ENCODE measurements at regions not wholly inside any gene's neighbourhood (a gene's known extent, or its start where the extent isn't known, plus 50 kb on each side); places are given as distances from the start of the nearest gene placed in this dataset.
"Not testable (repeated sequence)": the region's sequence is repeated elsewhere in the genome, so short reads cannot be mapped to it uniquely, and the experiment has no call there.

- H3K27me3 ChIP-seq (replicated peaks in 1 of 4; ENCODE audit: control insufficient read depth in 3 of 4, extremely low read depth in 1 of 4, insufficient read depth in 3 of 4, low read length in 3 of 4): peaks cover 0 to 22% (median 6%) of the 10 kb centered on the region in 4 experiments; a peak in 5 of 7 replicates
- not testable (repeated sequence) for H3K79me1 ChIP-seq (ENCODE audit: low read depth, low read length); H3K36me3 ChIP-seq (ENCODE audit: control insufficient read depth in 2 of 4, insufficient read depth in 4 of 4, low read length in 3 of 4); H2BK20ac ChIP-seq (ENCODE audit: low read length); H2AK5ac ChIP-seq (ENCODE audit: low read depth, low read length); DNase-seq (ENCODE audit: low read depth in 1 of 2, low spot score in 2 of 2); H3K79me2 ChIP-seq (ENCODE audit: control insufficient read depth in 1 of 2, insufficient read depth in 2 of 2, low read length in 2 of 2); H4K91ac ChIP-seq (replicated peaks; ENCODE audit: insufficient read length, low read length); H2AFZ ChIP-seq (ENCODE audit: low read length); H2BK12ac ChIP-seq (ENCODE audit: low read depth, low read length); H4K8ac ChIP-seq (ENCODE audit: extremely low read depth, insufficient read depth, low read length); H2BK120ac ChIP-seq (replicated peaks; ENCODE audit: low read depth, low read length); H3K23me2 ChIP-seq (ENCODE audit: low read depth, low read length); H3K18ac ChIP-seq (ENCODE audit: extremely low read depth, low read length); H3K9ac ChIP-seq (replicated peaks in 1 of 4; ENCODE audit: extremely low read depth in 1 of 4, low read depth in 3 of 4, low read length in 3 of 4); H4K20me1 ChIP-seq (replicated peaks in 1 of 2; ENCODE audit: control insufficient read depth in 1 of 2, insufficient read depth in 2 of 2, low read length in 2 of 2); H4K5ac ChIP-seq (ENCODE audit: insufficient read length, low read depth, low read length); H3K4ac ChIP-seq (replicated peaks; ENCODE audit: insufficient read length, low read depth, low read length); H3K27ac ChIP-seq (ENCODE audit: low read depth, low read length); H3K56ac ChIP-seq (replicated peaks; ENCODE audit: insufficient read length, low read depth, low read length); H2BK5ac ChIP-seq (ENCODE audit: low read depth, low read length); H3K9me3 ChIP-seq (ENCODE audit: insufficient read depth in 2 of 2, low read depth in 1 of 2, low read length in 1 of 2); H2BK15ac ChIP-seq (ENCODE audit: low read length); H3K4me3 ChIP-seq (ENCODE audit: extremely low read depth in 1 of 4, insufficient read depth in 2 of 4, low read depth in 3 of 4, low read length in 4 of 4); H3K14ac ChIP-seq (ENCODE audit: insufficient read length); H3K23ac ChIP-seq (ENCODE audit: insufficient read length); H3K4me2 ChIP-seq (ENCODE audit: insufficient read depth in 1 of 2, low read depth in 2 of 2, low read length in 2 of 2); FAIRE-seq
- CTCF ChIA-PET (ENCODE audit: partially characterized antibody): interaction anchor here (0.6 to 2.0 kb wide), 4 partner anchors 64 to 106 kb away, joined by 3 to 10 read pairs (median 5); no protein-coding TSS in a partner anchor
- H3K4me1 ChIP-seq (replicated peaks in 1 of 4; ENCODE audit: control insufficient read depth in 3 of 4, insufficient read depth in 4 of 4, low read length in 3 of 4): peaks cover 12 to 29% (median 16%) of the 10 kb centered on the region in 4 experiments
- 91% methylated on average over 6 of the region's 6 CpGs; no CpG with 5 or more reads in 1 of the 2 experiments for WGBS, 2 experiments (ENCODE audit: extremely low coverage in 1 of 2, insufficient coverage in 1 of 2, insufficient read length in 1 of 2, insufficient replicate concordance in 2 of 2, low coverage in 1 of 2, low lambda C conversion rate in 2 of 2, missing lambda C conversion rate in 1 of 2)
- POLR2A ChIA-PET (ENCODE audit: partially characterized antibody): interaction anchor here (1.0 to 1.2 kb wide), 2 partner anchors 14 to 23 kb away, joined by 3 read pairs; no protein-coding TSS in a partner anchor
These were observed 68.6 kb upstream of the WNT4 start for GRCh38 chr1:22211459-22211858.

Data from H1 (cell line).